HG02885 (cell line): ENCODE measurements at regions not wholly inside any gene's neighbourhood (a gene's known extent, or its start where the extent isn't known, plus 50 kb on each side); places are given as distances from the start of the nearest gene placed in this dataset.

Source experiments
- ATAC-seq: cut with Tn5 transposase; IDR thresholded peaks from one replicate; pipeline ENCODE4 v1.9.1; 2021; ENCODE audit warnings: mild to moderate bottlenecking; ENCODE audit not compliant: unreplicated experiment, poor library complexity

DNA sequence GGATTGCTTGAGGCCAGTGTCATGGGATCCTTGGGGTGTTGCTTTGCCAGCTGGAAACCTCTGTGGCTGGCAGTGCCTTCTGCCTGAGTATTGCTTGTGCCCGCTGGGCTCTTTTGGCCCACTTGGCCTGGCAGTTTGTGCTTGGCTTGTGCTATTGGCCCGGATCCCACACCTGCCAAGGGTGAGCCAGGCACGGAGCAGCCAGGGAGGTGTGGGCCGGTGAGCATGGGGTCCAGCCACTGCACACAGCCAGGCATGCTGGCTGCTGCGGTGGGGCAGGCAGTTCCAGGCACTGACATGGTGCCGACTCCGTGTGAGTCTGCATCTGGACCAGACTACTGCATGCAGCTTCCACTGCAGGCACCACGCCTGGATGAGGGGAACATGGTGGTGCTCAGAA is 62.5 kb upstream of the SYNCRIP start:
- no peak for ATAC-seq

DNA sequence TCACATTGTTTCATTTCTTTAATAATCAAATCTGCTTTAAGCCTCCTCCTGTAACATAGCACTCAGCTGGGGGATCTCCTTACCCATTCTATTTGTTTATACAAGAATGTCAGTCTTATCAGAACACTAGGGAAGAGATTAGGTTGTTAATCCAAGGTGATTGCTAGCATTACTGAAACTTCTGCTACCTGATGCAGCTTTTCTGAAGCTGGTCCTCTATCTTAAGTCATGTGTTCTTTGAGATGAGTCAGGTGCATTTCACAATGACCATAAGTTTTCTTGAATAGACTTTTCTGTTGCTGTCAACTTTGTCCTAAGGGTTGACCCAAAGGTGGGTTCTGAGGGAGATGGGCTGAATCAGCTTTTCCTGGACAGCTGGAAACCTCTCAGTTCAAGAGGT is 60.7 kb upstream of the SYNCRIP start:
- ATAC-seq: no peak
